Ascending aorta (tissue), 2 donors: ENCODE measurements at regions not wholly inside any gene's neighbourhood (a gene's known extent, or its start where the extent isn't known, plus 50 kb on each side); places are given as distances from the start of the nearest gene placed in this dataset.

Source experiments
- DNase-seq, 2 donors: peaks; one replicate each; pipeline ENCODE4 v3.0.0-alpha.2; 2019; ENCODE audit warnings: low spot score in 2 of 2
- H3K27ac ChIP-seq, 2 donors: fragments of 200-600 bp; sonication (generic); one replicate each; pipeline ENCODE4 v1.5.1; 2016 to 2017; ENCODE audit warnings: mild to moderate bottlenecking in 1 of 2
- H3K27me3 ChIP-seq: fragments of 200-600 bp; sonication (generic); one replicate; pipeline ENCODE4 v1.5.1; 2017
- H3K36me3 ChIP-seq, 2 donors: fragments of 200-600 bp; sonication (generic); one replicate each; pipeline ENCODE4 v1.5.1; 2016
- H3K4me1 ChIP-seq, 2 donors: fragments of 200-600 bp; sonication (generic); one replicate each; pipeline ENCODE4 v1.5.1; 2016 to 2017; ENCODE audit warnings: mild to moderate bottlenecking in 1 of 2
- H3K4me3 ChIP-seq, 2 donors: fragments of 200-600 bp; sonication (generic); one replicate each; pipeline ENCODE4 v1.5.1; 2016 to 2017; ENCODE audit warnings: mild to moderate bottlenecking in 1 of 2
- H3K9me3 ChIP-seq, 2 donors: fragments of 200-600 bp; sonication (generic); one replicate each; pipeline ENCODE4 v1.5.1; 2016
- intact Hi-C: fragments of 100-400 bp; cut with DNase I; formaldehyde crosslinking; loops from one replicate; pipeline ENCODE4 v1.15.1; 2023
- TF ChIP-seq, protein P1 (sequence below), 3 experiments: fragments of 200-600 bp in 2 of 3; fragments of 450-650 bp in 1 of 3; sonication (generic) in 2 of 3; IDR thresholded peaks; one replicate each; pipeline ENCODE4 v1.5.1; 2016 to 2019; ENCODE audit warnings: antibody characterized with exemption in 3 of 3, mild to moderate bottlenecking in 1 of 3, moderate library complexity in 1 of 3

- H3K9me3 ChIP-seq = no peaks in the 10 kb centered on the region
- H3K36me3 ChIP-seq = no peaks in the 10 kb centered on the region
- peaks cover 0 to 4% of the 10 kb centered on the region in 2 donors for H3K4me1 ChIP-seq
- TF ChIP-seq, protein P1, sequence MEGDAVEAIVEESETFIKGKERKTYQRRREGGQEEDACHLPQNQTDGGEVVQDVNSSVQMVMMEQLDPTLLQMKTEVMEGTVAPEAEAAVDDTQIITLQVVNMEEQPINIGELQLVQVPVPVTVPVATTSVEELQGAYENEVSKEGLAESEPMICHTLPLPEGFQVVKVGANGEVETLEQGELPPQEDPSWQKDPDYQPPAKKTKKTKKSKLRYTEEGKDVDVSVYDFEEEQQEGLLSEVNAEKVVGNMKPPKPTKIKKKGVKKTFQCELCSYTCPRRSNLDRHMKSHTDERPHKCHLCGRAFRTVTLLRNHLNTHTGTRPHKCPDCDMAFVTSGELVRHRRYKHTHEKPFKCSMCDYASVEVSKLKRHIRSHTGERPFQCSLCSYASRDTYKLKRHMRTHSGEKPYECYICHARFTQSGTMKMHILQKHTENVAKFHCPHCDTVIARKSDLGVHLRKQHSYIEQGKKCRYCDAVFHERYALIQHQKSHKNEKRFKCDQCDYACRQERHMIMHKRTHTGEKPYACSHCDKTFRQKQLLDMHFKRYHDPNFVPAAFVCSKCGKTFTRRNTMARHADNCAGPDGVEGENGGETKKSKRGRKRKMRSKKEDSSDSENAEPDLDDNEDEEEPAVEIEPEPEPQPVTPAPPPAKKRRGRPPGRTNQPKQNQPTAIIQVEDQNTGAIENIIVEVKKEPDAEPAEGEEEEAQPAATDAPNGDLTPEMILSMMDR (IDR thresholded peaks at IDR 0.05) = no peak
- no peak overlapping the region for H3K4me3 ChIP-seq
- no peaks in the 10 kb centered on the region for H3K27me3 ChIP-seq
- no peak overlapping the region for H3K27ac ChIP-seq
- intact Hi-C loops = no loop called here
- no peak for DNase-seq
Observed at GRCh38 chr2:8488001-8488738, 193.7 kb upstream of the ID2 start.

DNA sequence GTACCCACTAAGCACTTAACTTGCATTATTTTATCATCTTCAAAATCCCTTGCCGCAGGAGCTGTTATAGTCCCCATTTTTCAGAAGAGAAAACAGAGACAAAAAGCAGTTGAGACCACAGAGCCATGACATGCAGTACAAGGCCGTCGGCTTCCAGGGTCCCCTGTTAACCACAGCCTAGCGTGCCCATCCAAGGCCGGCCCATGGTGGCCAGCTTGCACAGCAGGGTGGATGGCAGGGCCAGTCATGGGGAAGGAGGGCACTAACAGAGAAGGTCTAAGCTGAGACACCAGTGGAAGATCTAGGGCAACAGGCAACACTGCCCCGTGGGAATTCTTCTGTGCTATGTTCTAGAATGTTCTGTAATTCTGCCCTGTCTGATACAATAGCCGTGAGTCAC is 192.6 kb upstream of the ID2 start:
- Histone ChIP-seq H3K27me3 (no peaks in the 10 kb centered on the region), H3K27ac (no peak overlapping the region), H3K4me3 (no peak overlapping the region), H3K9me3 (no peaks in the 10 kb centered on the region), H3K4me1 (peaks cover 0 to 4% of the 10 kb centered on the region in 2 donors), H3K36me3 (no peaks in the 10 kb centered on the region)
- intact Hi-C loops = no loop called here
- DNase-seq = no peak
- TF ChIP-seq, protein P1 (IDR thresholded peaks at IDR 0.05) = no peak

DNA sequence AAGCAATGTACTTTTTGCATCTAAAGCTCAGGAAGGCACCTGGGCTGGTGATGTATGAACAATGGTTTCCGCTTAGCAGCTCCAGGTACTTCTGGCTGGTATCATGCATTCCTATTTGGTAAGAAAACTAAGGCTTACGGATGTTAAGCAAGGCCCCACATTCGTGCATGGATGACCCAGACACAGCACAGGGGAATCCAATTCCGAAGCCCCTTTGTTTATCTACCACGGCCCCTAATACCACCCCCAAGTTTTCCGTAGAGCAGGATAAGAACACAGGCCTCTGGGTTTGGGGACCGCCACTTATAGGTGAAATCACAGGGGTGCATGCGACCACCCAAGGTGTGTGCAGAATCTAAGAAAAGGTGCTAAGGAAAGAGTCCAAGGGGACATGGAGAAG is 192.1 kb upstream of the ID2 start:
- Histone ChIP-seq H3K27me3 (no peaks in the 10 kb centered on the region), H3K27ac (no peak overlapping the region), H3K4me3 (no peak overlapping the region), H3K9me3 (no peaks in the 10 kb centered on the region), H3K4me1 (peaks cover 0 to 4% of the 10 kb centered on the region in 2 donors), H3K36me3 (no peaks in the 10 kb centered on the region)
- DNase-seq = no peak
- TF ChIP-seq, protein P1 (IDR thresholded peaks at IDR 0.05) = no peak
- intact Hi-C loops = no loop called here

GRCh38 chr2:8490166-8490721 is 191.6 kb upstream of the ID2 start:
- TF ChIP-seq, protein P1 (IDR thresholded peaks at IDR 0.05) = no peak
- Histone ChIP-seq H3K4me1 (peaks cover 0 to 4% of the 10 kb centered on the region in 2 donors), H3K4me3 (no peak overlapping the region), H3K9me3 (no peaks in the 10 kb centered on the region), H3K27ac (no peak overlapping the region), H3K36me3 (no peaks in the 10 kb centered on the region), H3K27me3 (no peaks in the 10 kb centered on the region)
- intact Hi-C loops = no loop called here
- no peak for DNase-seq

- H3K27ac ChIP-seq = no peak overlapping the region
- DNase-seq = no peak
- no peaks in the 10 kb centered on the region for H3K9me3 ChIP-seq
- no peaks in the 10 kb centered on the region for H3K27me3 ChIP-seq
- H3K4me1 ChIP-seq = peaks cover 0 to 4% of the 10 kb centered on the region in 2 donors
- no peaks in the 10 kb centered on the region for H3K36me3 ChIP-seq
- TF ChIP-seq, protein P1 (IDR thresholded peaks at IDR 0.05) = no peak
- H3K4me3 ChIP-seq = no peak overlapping the region
- intact Hi-C loops = no loop called here
Observed at GRCh38 chr2:8491296-8492027, 190.4 kb upstream of the ID2 start.
